H1 (cell line): ENCODE measurements at regions not wholly inside any gene's neighbourhood (a gene's known extent, or its start where the extent isn't known, plus 50 kb on each side); places are given as distances from the start of the nearest gene placed in this dataset.
A peak's percentile ranks its signal among the peaks of the same experiment; 100 is the strongest.

ENCODE experiments used
- CTCF ChIA-PET: fragments of 300-600 bp; sonication (Branson Sonifier 250); formaldehyde crosslinking; loops from one replicate; lab custom pipeline; 2021; ENCODE audit not compliant: partially characterized antibody; lab: Charles Lee
- POLR2A ChIA-PET: fragments of 300-600 bp; sonication (Branson Sonifier 250); formaldehyde crosslinking; loops from one replicate; lab custom pipeline; 2021; ENCODE audit warnings: inconsistent platforms; ENCODE audit not compliant: partially characterized antibody; lab: Charles Lee
- DNase-seq, 2 experiments: peaks; one replicate each; pipeline versions ENCODE4 v3.0.0 to v3.0.0-alpha.2; 2010 to 2022; ENCODE audit warnings: low spot score in 2 of 2, low read depth in 1 of 2, mixed read lengths in 1 of 2
- FAIRE-seq: peaks from 2 replicates; lab custom pipeline; 2011; peaks lifted over from hg19 to GRCh38; lab: Jason Lieb, UNC
- H2AFZ ChIP-seq: 2 replicates; pipeline ENCODE4 v1.8.1; 2012; ENCODE audit warnings: low read length, inconsistent platforms
- H2AK5ac ChIP-seq: 2 replicates; pipeline ENCODE4 v1.6.1; 2013; ENCODE audit warnings: low read depth, low read length
- H2BK120ac ChIP-seq: replicated peaks from 2 replicates; pipeline ENCODE3; 2013; ENCODE audit warnings: low read depth, low read length, inconsistent platforms
- H2BK12ac ChIP-seq: 2 replicates; pipeline ENCODE4 v1.6.1; 2013; ENCODE audit warnings: low read depth, low read length
- H2BK15ac ChIP-seq: 2 replicates; pipeline ENCODE4 v1.6.1; 2013; ENCODE audit warnings: low read length
- H2BK20ac ChIP-seq: 2 replicates; pipeline ENCODE4 v1.6.1; 2013; ENCODE audit warnings: low read length
- H2BK5ac ChIP-seq: 2 replicates; pipeline ENCODE4 v1.6.1; 2013; ENCODE audit warnings: low read depth, low read length
- H3K14ac ChIP-seq: 2 replicates; pipeline ENCODE4 v1.6.1; 2013; ENCODE audit warnings: inconsistent platforms; ENCODE audit not compliant: insufficient read length
- H3K18ac ChIP-seq: 2 replicates; pipeline ENCODE4 v1.6.1; 2013; ENCODE audit warnings: low read length; ENCODE audit errors: extremely low read depth
- H3K23ac ChIP-seq: 2 replicates; pipeline ENCODE4 v1.6.1; 2013; ENCODE audit warnings: inconsistent platforms; ENCODE audit not compliant: insufficient read length
- H3K23me2 ChIP-seq: 2 replicates; pipeline ENCODE4 v1.6.1; 2013; ENCODE audit warnings: low read depth, low read length
- H3K27ac ChIP-seq: 2 replicates; pipeline ENCODE4 v1.6.1; 2011; ENCODE audit warnings: low read depth, low read length, inconsistent platforms
- H3K27me3 ChIP-seq, 4 experiments: replicated peaks in 1 of 4; 1 replicate in 1 of 4; 2 replicates in 3 of 4; pipeline versions ENCODE4 v1.6.1 to v1.8.1; 2011 to 2013; ENCODE audit warnings: low read length in 3 of 4, mild to moderate bottlenecking in 3 of 4, inconsistent platforms in 2 of 4, mixed read lengths in 2 of 4, moderate library complexity in 1 of 4; ENCODE audit not compliant: control insufficient read depth in 3 of 4, insufficient read depth in 3 of 4; ENCODE audit errors: extremely low read depth in 1 of 4
- H3K36me3 ChIP-seq, 4 experiments: 2 replicates each; pipeline versions ENCODE4 v1.6.1 to v1.8.1; 2011 to 2013; ENCODE audit warnings: mild to moderate bottlenecking in 4 of 4, low read length in 3 of 4, moderate library complexity in 2 of 4, control low read depth in 1 of 4, inconsistent platforms in 1 of 4; ENCODE audit not compliant: insufficient read depth in 4 of 4, control insufficient read depth in 2 of 4
- H3K4ac ChIP-seq: replicated peaks from 2 replicates; pipeline ENCODE3; 2013; ENCODE audit warnings: low read length, low read depth, mixed read lengths, inconsistent platforms; ENCODE audit not compliant: insufficient read length
- H3K4me1 ChIP-seq, 4 experiments: replicated peaks in 1 of 4; 1 replicate in 1 of 4; 2 replicates in 3 of 4; pipeline versions ENCODE4 v1.6.1 to v1.8.1; 2011 to 2013; ENCODE audit warnings: low read length in 3 of 4, inconsistent platforms in 2 of 4, mixed read lengths in 1 of 4; ENCODE audit not compliant: insufficient read depth in 4 of 4, control insufficient read depth in 3 of 4
- H3K4me2 ChIP-seq, 2 experiments: 2 replicates each; pipeline versions ENCODE4 v1.6.1 to v1.8.1; 2011 to 2013; ENCODE audit warnings: low read depth in 2 of 2, low read length in 2 of 2, control low read depth in 1 of 2, inconsistent platforms in 1 of 2, mild to moderate bottlenecking in 1 of 2; ENCODE audit not compliant: insufficient read depth in 1 of 2
- H3K4me3 ChIP-seq, 4 experiments: fragments of 200-600, 300-600 bp in 1 of 4; sonication (generic), shearing (Covaris generic), sonication (Bioruptor Twin) in 1 of 4; 2 replicates each; pipeline versions ENCODE4 v1.5.1 to v1.8.1; 2011 to 2016; ENCODE audit warnings: low read length in 4 of 4, low read depth in 3 of 4, control low read depth in 2 of 4, inconsistent platforms in 2 of 4, mild to moderate bottlenecking in 2 of 4, mixed read lengths in 1 of 4, moderate library complexity in 1 of 4; ENCODE audit not compliant: insufficient read depth in 2 of 4; ENCODE audit errors: extremely low read depth in 1 of 4
- H3K56ac ChIP-seq: replicated peaks from 2 replicates; pipeline ENCODE3; 2013; ENCODE audit warnings: low read depth, mild to moderate bottlenecking, mixed read lengths, low read length, inconsistent platforms; ENCODE audit not compliant: insufficient read length
- H3K79me1 ChIP-seq: 2 replicates; pipeline ENCODE4 v1.6.1; 2013; ENCODE audit warnings: low read depth, low read length, control low read depth
- H3K79me2 ChIP-seq, 2 experiments: 2 replicates each; pipeline versions ENCODE4 v1.6.1 to v1.8.1; 2012 to 2013; ENCODE audit warnings: low read length in 2 of 2, mild to moderate bottlenecking in 2 of 2, inconsistent platforms in 1 of 2; ENCODE audit not compliant: insufficient read depth in 2 of 2, control insufficient read depth in 1 of 2
- H3K9ac ChIP-seq, 4 experiments: replicated peaks in 1 of 4; 1 replicate in 1 of 4; 2 replicates in 3 of 4; pipeline versions ENCODE4 v1.6.1 to v1.8.1; 2011 to 2013; ENCODE audit warnings: low read depth in 3 of 4, low read length in 3 of 4, control low read depth in 2 of 4, mild to moderate bottlenecking in 2 of 4, moderate library complexity in 2 of 4, inconsistent platforms in 1 of 4; ENCODE audit errors: extremely low read depth in 1 of 4
- H3K9me3 ChIP-seq, 2 experiments: 2 replicates each; pipeline versions ENCODE4 v1.6.1 to v1.8.1; 2012 to 2013; ENCODE audit warnings: mild to moderate bottlenecking in 2 of 2, moderate library complexity in 2 of 2, control low read depth in 1 of 2, inconsistent platforms in 1 of 2, low read depth in 1 of 2, low read length in 1 of 2, mixed read lengths in 1 of 2; ENCODE audit not compliant: insufficient read depth in 2 of 2
- H4K20me1 ChIP-seq, 2 experiments: replicated peaks in 1 of 2; 2 replicates each; pipeline versions ENCODE3 to v1.8.1; 2011 to 2013; ENCODE audit warnings: inconsistent platforms in 2 of 2, low read length in 2 of 2, mild to moderate bottlenecking in 1 of 2; ENCODE audit not compliant: insufficient read depth in 2 of 2, control insufficient read depth in 1 of 2
- H4K5ac ChIP-seq: 2 replicates; pipeline ENCODE4 v1.6.1; 2013; ENCODE audit warnings: low read length, low read depth, mixed read lengths, inconsistent platforms; ENCODE audit not compliant: insufficient read length
- H4K8ac ChIP-seq: 2 replicates; pipeline ENCODE4 v1.8.0; 2013; ENCODE audit warnings: mild to moderate bottlenecking, moderate library complexity, low read length, inconsistent platforms; ENCODE audit not compliant: insufficient read depth; ENCODE audit errors: extremely low read depth
- H4K91ac ChIP-seq: replicated peaks from 2 replicates; pipeline ENCODE3; 2013; ENCODE audit warnings: low read length, mixed read lengths, inconsistent platforms; ENCODE audit not compliant: insufficient read length
- CBX8 ChIP-seq: fragments of 300-800, 300-1000 bp; sonication (generic); IDR thresholded peaks from 2 replicates; pipeline ENCODE4 v1.7.1; 2016; ENCODE audit warnings: low read depth, low read length, borderline replicate concordance
- CHD1 ChIP-seq: IDR thresholded peaks from 2 replicates; pipeline ENCODE4 v1.6.1; 2012; ENCODE audit warnings: low read depth, low read length, improper control_type of control experiment
- CTBP2 ChIP-seq: IDR thresholded peaks from 2 replicates; pipeline ENCODE4 v1.7.0; 2011; ENCODE audit warnings: borderline replicate concordance, mild to moderate bottlenecking, moderate library complexity, mixed read lengths, low read length; ENCODE audit not compliant: insufficient read depth, insufficient read length
- E2F6 ChIP-seq: IDR thresholded peaks from 2 replicates; pipeline ENCODE4 v1.6.1; 2012; ENCODE audit warnings: inconsistent platforms
- HDAC6 ChIP-seq: IDR thresholded peaks from one replicate; pipeline ENCODE4 v1.7.1; 2012; ENCODE audit warnings: low read depth, mild to moderate bottlenecking, inconsistent platforms, low read length, moderate library complexity
- JUND ChIP-seq: IDR thresholded peaks from 2 replicates; pipeline ENCODE4 v1.6.1; 2011; ENCODE audit warnings: mild to moderate bottlenecking, improper control_type of control experiment, low read length
- KDM1A ChIP-seq: fragments of 200-600, 300-600 bp; sonication (generic); IDR thresholded peaks from 2 replicates; pipeline ENCODE4 v1.7.1; 2016; ENCODE audit warnings: mild to moderate bottlenecking, low read length, borderline replicate concordance
- KDM4A ChIP-seq: IDR thresholded peaks from one replicate; pipeline ENCODE4 v1.7.1; 2012; ENCODE audit warnings: low read depth, mild to moderate bottlenecking, moderate library complexity, low read length, inconsistent platforms; ENCODE audit not compliant: severe bottlenecking
- KDM5A ChIP-seq: fragments of 200-600 bp; IDR thresholded peaks from 2 replicates; pipeline ENCODE4 v1.7.1; 2012; ENCODE audit warnings: mild to moderate bottlenecking, low read length, inconsistent platforms, mixed read lengths
- POLR2AphosphoS5 ChIP-seq: IDR thresholded peaks from 2 replicates; pipeline ENCODE4 v1.6.1; 2011; ENCODE audit warnings: low read depth, low read length
- RAD21 ChIP-seq, 2 experiments: IDR thresholded peaks in 1 of 2; conservative IDR thresholded peaks in 1 of 2; 2 replicates each; pipeline ENCODE4 v1.6.1; 2011; ENCODE audit warnings: low read depth in 2 of 2, low read length in 2 of 2, improper control_type of control experiment in 1 of 2, inconsistent platforms in 1 of 2, mild to moderate bottlenecking in 1 of 2, moderate library complexity in 1 of 2
- RFX5 ChIP-seq: IDR thresholded peaks from 2 replicates; pipeline ENCODE4 v1.6.1; 2011; ENCODE audit warnings: low read depth, low read length, improper control_type of control experiment, borderline replicate concordance
- RNF2 ChIP-seq: fragments of 200-900, 300-1000 bp; sonication (generic); IDR thresholded peaks from 2 replicates; pipeline ENCODE4 v1.7.1; 2016; ENCODE audit warnings: borderline replicate concordance, low read depth, mild to moderate bottlenecking, antibody characterized with exemption, low read length; ENCODE audit not compliant: poor library complexity, severe bottlenecking; ENCODE audit errors: missing control alignments
- TEAD4 ChIP-seq: IDR thresholded peaks from 2 replicates; pipeline ENCODE4 v1.6.1; 2012; ENCODE audit warnings: low read depth, low read length, inconsistent platforms, mixed read lengths
- WGBS, 2 experiments: shearing (Covaris generic) in 1 of 2; methylation state at CpG; one replicate each; pipeline versions ENCODE4 v1.1.6 to v1.1.7; 2013 to 2015; ENCODE audit warnings: low lambda C conversion rate in 2 of 2, mixed read lengths in 2 of 2, inconsistent platforms in 1 of 2, low coverage in 1 of 2, missing lambda C conversion rate in 1 of 2; ENCODE audit not compliant: insufficient replicate concordance in 2 of 2, insufficient coverage in 1 of 2, insufficient read length in 1 of 2; ENCODE audit errors: extremely low coverage in 1 of 2, missing lambda C conversion rate in 1 of 2; 5-methylcytosine and 5-hydroxymethylcytosine counted together

GRCh38 chr19:29083863-29084262 is 129.1 kb downstream of the UQCRFS1 start:
- Histone ChIP-seq H3K4me3 (no peak overlapping the region), H3K23ac (no peak overlapping the region), H2BK20ac (no peak overlapping the region), H3K9ac (no peak overlapping the region), H3K27me3 (no peaks in the 10 kb centered on the region), H3K18ac (no peak overlapping the region), H2BK5ac (no peak overlapping the region), H3K4me2 (no peak overlapping the region), H3K79me1 (no peaks in the 10 kb centered on the region), H4K91ac (no peak overlapping the region), H3K14ac (no peak overlapping the region), H2AFZ (no peak overlapping the region), H3K23me2 (no peaks in the 10 kb centered on the region), H2AK5ac (no peak overlapping the region), H3K4ac (peak overlapping the region; percentile 29), H4K8ac (no peak overlapping the region), H3K36me3 (no peaks in the 10 kb centered on the region), H2BK120ac (no peak overlapping the region), H3K4me1 (peaks cover 0 to 5% (median 2%) of the 10 kb centered on the region in 4 experiments; a peak in 4 of 7 replicates), H3K79me2 (no peaks in the 10 kb centered on the region), H3K56ac (no peak overlapping the region), H4K5ac (no peak overlapping the region), H2BK12ac (no peak overlapping the region), H3K27ac (no peak overlapping the region), H2BK15ac (no peak overlapping the region), H3K9me3 (no peaks in the 10 kb centered on the region), H4K20me1 (no peaks in the 10 kb centered on the region)
- FAIRE-seq = no peak
- ChIA-PET CTCF (interaction anchor here (0.9 to 2.5 kb wide), 19 partner anchors 8 to 395 kb away, joined by 3 to 17 read pairs (median 4); no protein-coding TSS in a partner anchor), POLR2A (no interaction called here)
- DNase-seq = no peak
- WGBS, 2 experiments = 82% methylated on average over 6 of the region's 6 CpGs; no CpG with 5 or more reads in 1 of the 2 experiments
- TF ChIP-seq KDM4A (no peak), CTBP2 (no peak), TEAD4 (no peak), JUND (no peak), POLR2AphosphoS5 (no peak), E2F6 (no peak), KDM1A (no peak), RAD21 (IDR thresholded peaks at IDR 0.05 in 1 of 2, conservative IDR thresholded peaks at IDR 0.05 in 1 of 2; ENCODE audit: low read depth in 2 of 2, low read length in 2 of 2) (no peak), HDAC6 (no peak), RNF2 (no peak), CHD1 (no peak), KDM5A (no peak), RFX5 (no peak), CBX8 (no peak)
